Fibroblast of the aortic adventitia (primary cell): ENCODE measurements at regions not wholly inside any gene's neighbourhood (a gene's known extent, or its start where the extent isn't known, plus 50 kb on each side); places are given as distances from the start of the nearest gene placed in this dataset.

ENCODE experiments used
- DNase-seq: peaks from one replicate; pipeline ENCODE4 v3.0.0-alpha.2; 2010; ENCODE audit warnings: low read depth
- H3K4me3 ChIP-seq: 2 replicates; pipeline ENCODE4 v1.5.1; 2011; ENCODE audit warnings: low read depth, mild to moderate bottlenecking, control low read depth, low read length, moderate library complexity
- TF ChIP-seq, protein P1 (sequence below): IDR thresholded peaks from 2 replicates; pipeline ENCODE4 v1.5.1; 2011; ENCODE audit warnings: mild to moderate bottlenecking, low read length, control low read depth, inconsistent platforms; ENCODE audit not compliant: insufficient read depth

DNA sequence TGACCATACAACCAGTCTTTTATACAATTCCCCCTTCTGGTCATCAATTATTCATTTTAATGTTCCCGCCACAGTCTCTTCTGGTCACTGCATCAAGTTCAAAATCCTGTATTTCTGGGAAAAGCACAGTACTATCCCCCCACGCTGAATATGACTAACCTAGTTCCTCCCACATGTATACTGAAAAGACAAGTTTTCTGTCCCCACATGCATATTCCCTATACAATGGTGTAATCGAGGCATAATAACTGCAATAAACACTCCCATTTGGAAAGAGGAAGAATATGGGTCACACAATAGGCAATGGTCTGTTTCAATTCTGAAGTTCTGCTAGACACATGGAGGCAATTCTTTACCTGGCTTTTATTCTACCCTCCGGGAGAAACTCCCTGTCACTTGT lies 344.9 kb downstream of the EFNA5 start:
- TF ChIP-seq, protein P1, sequence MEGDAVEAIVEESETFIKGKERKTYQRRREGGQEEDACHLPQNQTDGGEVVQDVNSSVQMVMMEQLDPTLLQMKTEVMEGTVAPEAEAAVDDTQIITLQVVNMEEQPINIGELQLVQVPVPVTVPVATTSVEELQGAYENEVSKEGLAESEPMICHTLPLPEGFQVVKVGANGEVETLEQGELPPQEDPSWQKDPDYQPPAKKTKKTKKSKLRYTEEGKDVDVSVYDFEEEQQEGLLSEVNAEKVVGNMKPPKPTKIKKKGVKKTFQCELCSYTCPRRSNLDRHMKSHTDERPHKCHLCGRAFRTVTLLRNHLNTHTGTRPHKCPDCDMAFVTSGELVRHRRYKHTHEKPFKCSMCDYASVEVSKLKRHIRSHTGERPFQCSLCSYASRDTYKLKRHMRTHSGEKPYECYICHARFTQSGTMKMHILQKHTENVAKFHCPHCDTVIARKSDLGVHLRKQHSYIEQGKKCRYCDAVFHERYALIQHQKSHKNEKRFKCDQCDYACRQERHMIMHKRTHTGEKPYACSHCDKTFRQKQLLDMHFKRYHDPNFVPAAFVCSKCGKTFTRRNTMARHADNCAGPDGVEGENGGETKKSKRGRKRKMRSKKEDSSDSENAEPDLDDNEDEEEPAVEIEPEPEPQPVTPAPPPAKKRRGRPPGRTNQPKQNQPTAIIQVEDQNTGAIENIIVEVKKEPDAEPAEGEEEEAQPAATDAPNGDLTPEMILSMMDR = no peak
- no peak overlapping the region for H3K4me3 ChIP-seq
- no peak for DNase-seq

DNA sequence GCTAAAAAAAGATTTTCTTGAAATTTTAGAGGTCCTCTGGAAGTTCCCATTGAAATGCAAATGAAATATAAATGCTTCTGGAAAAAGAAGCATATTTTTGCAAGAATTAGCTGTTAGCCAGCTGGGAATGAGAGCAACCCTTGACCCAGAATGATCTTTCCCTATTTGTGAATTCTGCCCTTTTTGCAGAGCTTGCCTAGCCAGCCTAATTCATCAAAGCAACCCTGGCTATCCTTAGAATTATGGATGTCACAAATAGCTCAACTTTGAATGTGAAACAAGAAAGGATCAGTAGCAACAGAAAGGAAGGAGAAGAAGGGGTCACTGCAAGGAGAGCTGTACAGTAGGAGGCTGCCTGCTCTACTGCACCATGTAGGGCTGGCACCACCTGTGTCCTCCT lies 345.9 kb downstream of the EFNA5 start:
- TF ChIP-seq, protein P1 = no peak
- no peak overlapping the region for H3K4me3 ChIP-seq
- DNase-seq = no peak

DNA sequence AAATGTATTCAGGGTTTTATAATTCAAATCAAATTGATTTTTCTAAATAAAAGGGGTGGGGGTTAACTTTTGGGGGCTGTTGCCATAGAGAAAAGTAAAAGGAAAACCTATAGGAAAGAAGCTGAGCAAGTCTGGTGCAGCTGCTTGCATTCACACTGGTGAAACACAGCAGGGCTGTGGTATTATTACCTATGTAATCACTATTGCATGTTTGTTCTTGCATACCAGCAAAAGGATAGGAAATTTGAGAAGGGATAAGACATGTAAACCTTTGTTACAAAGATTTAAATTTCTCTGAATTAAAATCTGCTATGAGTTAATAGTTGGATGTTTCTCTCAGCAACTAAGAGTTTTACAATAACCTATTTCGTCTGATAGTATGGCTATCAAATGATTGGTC lies 346.7 kb downstream of the EFNA5 start:
- TF ChIP-seq, protein P1 = no peak
- no peak overlapping the region for H3K4me3 ChIP-seq
- DNase-seq = no peak

DNA sequence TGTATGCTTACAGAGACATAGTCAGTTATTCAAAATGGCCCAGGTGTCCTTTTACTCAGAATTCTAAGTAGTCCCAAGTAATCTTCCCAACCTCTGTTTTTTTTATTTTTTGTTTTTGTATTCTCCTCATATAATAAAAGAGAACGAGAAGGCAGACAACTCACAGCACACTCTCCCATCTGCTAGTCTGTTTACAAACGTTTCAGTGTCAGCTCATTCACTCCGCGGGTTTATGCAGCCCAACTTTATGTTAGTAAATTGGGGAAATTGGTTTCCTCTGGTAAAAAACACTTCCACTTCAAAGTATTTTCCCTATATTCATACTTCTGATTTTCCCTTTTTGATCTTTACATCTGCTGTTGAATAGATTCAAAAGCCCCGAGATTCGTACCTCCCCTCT lies 347.2 kb downstream of the EFNA5 start:
- H3K4me3 ChIP-seq = no peak overlapping the region
- DNase-seq = no peak
- TF ChIP-seq, protein P1 = no peak

DNA sequence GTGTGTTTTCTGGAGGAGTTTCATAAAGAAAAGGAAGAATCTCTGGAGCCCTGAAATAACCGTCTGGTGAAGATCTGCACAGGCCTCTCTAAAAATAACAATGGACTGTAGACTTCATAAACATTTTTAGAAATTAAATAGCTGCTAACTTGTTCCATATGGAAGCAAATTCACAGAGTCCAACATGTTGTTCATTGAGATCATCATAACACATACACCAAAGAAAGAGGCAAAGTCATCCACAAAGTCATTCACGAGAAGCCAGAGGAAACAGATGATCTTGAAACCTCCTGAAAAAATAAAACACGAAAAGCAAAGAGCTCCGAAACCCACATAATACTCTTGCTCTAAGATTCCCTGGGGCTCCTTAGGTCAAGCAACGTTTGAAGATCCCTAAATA lies 347.8 kb downstream of the EFNA5 start:
- no peak for DNase-seq
- TF ChIP-seq, protein P1 = no peak
- H3K4me3 ChIP-seq = no peak overlapping the region

DNA sequence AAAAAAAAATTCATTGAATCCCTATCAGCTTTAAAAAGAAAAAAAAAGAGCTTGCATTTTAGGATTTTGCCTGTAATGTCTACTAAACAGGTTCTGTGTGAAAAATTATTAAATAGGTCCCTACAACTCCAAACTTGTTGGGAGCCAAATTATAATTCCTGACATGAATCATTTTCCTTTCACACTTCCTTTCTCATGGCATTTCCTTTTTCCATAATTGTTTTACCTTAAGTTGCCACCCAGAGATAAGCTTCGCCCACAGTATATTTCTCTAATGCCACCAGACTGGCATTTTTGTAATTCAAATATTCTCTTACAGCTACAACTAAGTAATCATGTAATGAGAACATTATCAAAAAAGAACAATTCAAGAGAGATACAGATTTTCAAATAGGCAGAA lies 348.8 kb downstream of the EFNA5 start:
- TF ChIP-seq, protein P1 = no peak
- no peak overlapping the region for H3K4me3 ChIP-seq
- no peak for DNase-seq

DNA sequence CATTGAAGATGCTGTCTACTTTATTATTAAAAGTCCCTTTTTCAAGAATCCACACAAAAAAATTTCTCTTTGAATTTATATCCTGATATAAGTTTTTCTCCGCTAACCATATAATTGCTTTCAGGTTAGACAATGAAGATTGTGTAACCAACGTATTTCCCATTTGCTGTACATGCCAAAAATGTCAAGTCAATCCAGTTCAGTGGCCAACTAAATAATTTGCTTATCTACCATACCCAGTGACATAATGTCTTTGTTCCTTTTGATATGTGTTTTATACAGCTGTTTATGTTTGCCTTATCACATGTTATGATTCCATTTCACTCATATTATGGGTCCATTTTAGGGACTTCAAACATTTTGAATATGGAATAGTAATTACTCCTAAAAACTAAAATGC lies 349.9 kb downstream of the EFNA5 start:
- DNase-seq = no peak
- TF ChIP-seq, protein P1 = no peak
- H3K4me3 ChIP-seq = no peak overlapping the region
